Rectal smooth muscle tissue (tissue), 1 donor: ENCODE measurements at regions not wholly inside any gene's neighbourhood (a gene's known extent, or its start where the extent isn't known, plus 50 kb on each side); places are given as distances from the start of the nearest gene placed in this dataset.
"Not testable (repeated sequence)": the region's sequence is repeated elsewhere in the genome, so short reads cannot be mapped to it uniquely, and the experiment has no call there.

Source experiments
- H3K27ac ChIP-seq: one replicate; pipeline ENCODE4 v1.7.0; 2013; ENCODE audit warnings: low read depth, low read length, inconsistent platforms
- H3K27me3 ChIP-seq: one replicate; pipeline ENCODE4 v1.7.0; 2013; ENCODE audit warnings: low read length; ENCODE audit not compliant: control insufficient read depth, insufficient read depth
- H3K36me3 ChIP-seq: one replicate; pipeline ENCODE4 v1.7.0; 2013; ENCODE audit warnings: low read length; ENCODE audit not compliant: control insufficient read depth, insufficient read depth
- H3K4me1 ChIP-seq: one replicate; pipeline ENCODE4 v1.7.0; 2013; ENCODE audit warnings: low read length; ENCODE audit not compliant: control insufficient read depth, insufficient read depth
- H3K4me3 ChIP-seq: one replicate; pipeline ENCODE4 v1.7.0; 2013; ENCODE audit warnings: low read length
- H3K9ac ChIP-seq: one replicate; pipeline ENCODE4 v1.7.0; 2013; ENCODE audit warnings: low read length

DNA sequence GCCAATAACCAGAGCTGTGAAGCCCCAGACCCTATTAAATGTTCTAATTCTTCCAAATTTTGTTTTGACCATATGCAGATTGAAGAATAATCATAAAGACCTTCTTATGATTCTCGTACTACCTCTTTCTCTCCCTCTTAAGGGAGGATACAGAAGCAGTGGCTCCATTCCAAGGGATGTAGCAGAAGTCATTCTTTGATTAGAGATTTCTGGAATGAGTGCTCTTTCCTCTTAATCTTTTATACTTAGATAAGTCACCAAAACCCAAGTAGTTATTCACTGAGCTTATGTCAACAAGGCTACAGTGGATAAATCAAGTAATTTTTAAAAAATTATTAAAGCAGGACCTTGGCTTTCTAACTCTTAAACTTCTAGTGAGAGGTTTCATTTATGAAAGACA is 266.0 kb upstream of the STXBP5 start:
- Histone ChIP-seq H3K27ac (no peak overlapping the region), H3K27me3 (no peaks in the 10 kb centered on the region), H3K36me3 (no peaks in the 10 kb centered on the region), H3K9ac (no peak overlapping the region), H3K4me3 (no peak overlapping the region), H3K4me1 (no peaks in the 10 kb centered on the region)

DNA sequence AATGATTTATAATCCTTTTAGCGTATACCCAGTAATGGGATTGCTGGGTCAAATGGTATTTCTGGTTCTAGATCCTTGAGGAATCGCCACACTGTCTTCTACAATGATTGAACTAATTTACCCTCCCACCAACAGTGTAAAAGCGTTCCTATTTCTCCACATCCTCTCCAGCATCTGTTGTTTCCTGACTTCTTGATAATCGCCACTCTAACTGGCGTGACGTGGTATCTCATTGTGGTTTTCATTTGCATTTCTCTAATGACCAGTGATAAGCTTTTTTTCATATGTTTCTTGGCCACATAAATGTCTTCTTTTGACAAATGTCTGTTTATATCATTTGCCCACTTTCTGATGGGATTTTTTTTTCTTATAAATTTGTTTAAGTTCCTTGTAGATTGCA is 264.8 kb upstream of the STXBP5 start:
- not testable (repeated sequence) for H3K4me3 ChIP-seq, H3K36me3 ChIP-seq, H3K27me3 ChIP-seq, H3K4me1 ChIP-seq, H3K27ac ChIP-seq, H3K9ac ChIP-seq

DNA sequence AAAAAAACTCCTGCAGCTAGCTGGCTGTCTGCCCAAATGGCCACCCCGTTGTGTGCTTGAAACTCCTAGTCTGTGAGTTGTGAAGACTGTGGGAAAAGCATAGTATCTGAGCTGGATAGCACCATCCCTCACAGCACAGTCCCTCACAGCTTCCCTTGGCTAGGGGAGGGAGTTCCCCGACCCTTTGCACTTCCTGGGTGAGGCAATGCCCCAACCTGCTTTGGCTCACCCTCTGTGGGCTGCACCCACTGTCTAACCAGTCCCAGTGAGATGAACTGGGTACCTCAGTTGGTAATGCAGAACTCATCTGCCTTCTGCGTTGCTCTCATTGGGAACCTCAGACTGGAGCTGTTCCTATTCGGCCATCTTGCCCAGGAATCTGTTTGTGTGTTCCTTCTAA is 260.6 kb upstream of the STXBP5 start:
- no peak overlapping the region for H3K27ac ChIP-seq
- no peaks in the 10 kb centered on the region for H3K27me3 ChIP-seq
- H3K36me3 ChIP-seq, result no peaks in the 10 kb centered on the region
- no peak overlapping the region for H3K4me3 ChIP-seq
- no peaks in the 10 kb centered on the region for H3K4me1 ChIP-seq
- no peak overlapping the region for H3K9ac ChIP-seq

DNA sequence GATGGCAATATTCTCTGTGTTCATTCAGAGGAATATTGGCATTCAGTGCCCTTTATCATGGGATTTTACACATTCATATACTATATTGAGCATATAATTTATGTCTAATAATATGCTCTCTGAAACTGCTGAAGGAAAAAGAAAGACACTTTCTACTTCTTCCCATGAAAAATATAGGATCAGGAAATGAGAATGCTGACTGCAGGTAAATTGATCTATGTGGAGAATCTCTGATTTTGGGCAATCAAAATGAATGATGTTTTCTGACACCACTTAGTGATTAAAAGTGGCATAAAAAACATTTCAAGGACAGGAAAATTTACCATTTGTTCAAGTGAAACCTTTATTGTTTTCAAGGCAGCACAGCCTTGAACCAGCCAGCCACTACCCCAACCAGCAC is 260.1 kb upstream of the STXBP5 start:
- no peak overlapping the region for H3K4me3 ChIP-seq
- H3K27me3 ChIP-seq, result no peaks in the 10 kb centered on the region
- no peaks in the 10 kb centered on the region for H3K4me1 ChIP-seq
- H3K27ac ChIP-seq, result no peak overlapping the region
- no peaks in the 10 kb centered on the region for H3K36me3 ChIP-seq
- H3K9ac ChIP-seq, result no peak overlapping the region

DNA sequence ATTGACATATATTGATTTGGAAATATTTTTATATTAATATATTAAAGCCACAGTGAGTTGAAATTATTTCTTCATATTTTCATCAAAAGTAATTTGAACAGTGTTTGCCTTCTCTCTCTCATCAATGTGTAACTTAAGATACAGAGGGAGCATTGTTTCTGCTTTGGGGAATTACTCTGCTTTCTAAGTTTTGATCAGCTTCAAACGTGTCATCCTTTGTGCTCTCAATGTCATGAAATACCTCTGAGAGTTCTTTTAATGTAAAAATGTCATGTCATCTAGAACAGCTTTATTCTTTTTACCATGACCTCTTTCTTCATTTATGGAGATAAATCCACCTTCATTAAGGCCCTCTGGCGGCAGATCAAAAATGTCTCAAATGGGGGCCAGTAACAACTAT is 259.4 kb upstream of the STXBP5 start:
- H3K9ac ChIP-seq, result no peak overlapping the region

DNA sequence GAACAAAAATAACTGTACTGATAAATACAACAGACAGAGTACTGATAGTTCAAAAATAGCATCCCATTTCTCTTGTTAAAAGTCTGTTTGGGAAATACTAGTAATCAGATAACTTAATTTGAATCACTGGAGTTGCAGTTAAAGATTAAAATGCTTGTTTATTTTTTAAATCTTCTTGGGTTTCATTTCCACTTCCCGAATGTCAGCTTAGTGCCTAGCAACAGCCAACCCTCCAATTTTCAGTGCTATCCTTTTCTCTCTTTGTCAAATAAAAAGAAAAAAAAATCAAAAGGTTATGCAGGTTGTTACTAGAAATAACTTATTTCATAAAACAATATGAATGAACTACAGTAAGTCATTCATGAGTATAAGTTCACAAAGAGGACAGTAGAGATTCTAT is 257.7 kb upstream of the STXBP5 start:
- Histone ChIP-seq H3K4me1 (no peaks in the 10 kb centered on the region), H3K27ac (no peak overlapping the region), H3K4me3 (no peak overlapping the region), H3K9ac (no peak overlapping the region), H3K27me3 (no peaks in the 10 kb centered on the region), H3K36me3 (no peaks in the 10 kb centered on the region)

More for the DNA sequence above, 259.4 kb upstream of the STXBP5 start:
- H3K27ac ChIP-seq, result no peak overlapping the region
- no peak overlapping the region for H3K4me3 ChIP-seq
- H3K4me1 ChIP-seq, result no peaks in the 10 kb centered on the region
- no peaks in the 10 kb centered on the region for H3K36me3 ChIP-seq
- H3K27me3 ChIP-seq, result no peaks in the 10 kb centered on the region

DNA sequence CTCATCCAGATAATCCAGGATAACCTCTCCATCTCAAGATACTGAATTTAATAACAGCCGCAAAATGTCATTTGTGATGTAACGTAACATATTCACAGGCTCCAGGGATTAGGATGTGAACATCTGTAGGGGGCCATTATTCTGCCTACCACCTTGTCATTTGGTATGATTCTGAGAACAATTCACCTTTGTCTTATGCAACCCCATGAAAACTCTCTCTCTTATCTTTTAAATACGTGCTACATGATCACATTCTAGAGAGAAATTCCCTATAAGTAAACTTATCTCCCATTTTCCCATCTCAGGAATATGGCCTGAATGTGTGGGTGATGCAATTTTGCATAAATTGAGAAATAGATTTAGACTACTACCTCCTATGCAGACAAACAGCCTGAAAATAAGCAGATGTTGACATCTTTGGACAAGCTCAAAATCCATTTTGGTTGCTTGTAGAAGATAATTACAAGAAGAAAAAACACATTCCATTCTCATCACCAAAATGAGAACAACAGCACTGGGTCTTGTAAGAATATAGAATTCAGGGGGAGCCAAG is 255.4 kb upstream of the STXBP5 start:
- Histone ChIP-seq H3K27me3 (no peaks in the 10 kb centered on the region), H3K9ac (no peak overlapping the region), H3K4me3 (no peak overlapping the region), H3K36me3 (no peaks in the 10 kb centered on the region), H3K27ac (no peak overlapping the region), H3K4me1 (no peaks in the 10 kb centered on the region)

DNA sequence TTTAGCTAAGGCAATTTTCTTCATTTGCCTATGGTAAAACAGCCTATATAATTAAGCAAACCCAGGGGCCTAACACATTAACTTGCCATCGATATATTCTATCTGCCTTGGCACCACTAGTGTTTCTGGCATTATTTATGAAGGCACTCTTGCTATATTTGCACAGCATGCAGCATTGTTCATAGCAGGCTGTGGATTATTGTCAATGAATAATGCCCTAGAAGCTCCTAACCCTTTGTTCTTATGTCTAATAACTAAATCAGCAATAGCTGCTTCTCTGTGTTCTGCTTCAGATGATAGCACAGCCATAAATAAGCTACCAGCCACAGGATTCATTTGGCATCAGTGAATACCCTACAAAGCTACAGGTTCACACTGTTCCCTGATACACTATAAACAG is 254.8 kb upstream of the STXBP5 start:
- Histone ChIP-seq H3K36me3 (no peaks in the 10 kb centered on the region), H3K27ac (no peak overlapping the region), H3K27me3 (no peaks in the 10 kb centered on the region), H3K9ac (no peak overlapping the region), H3K4me1 (no peaks in the 10 kb centered on the region), H3K4me3 (no peak overlapping the region)

DNA sequence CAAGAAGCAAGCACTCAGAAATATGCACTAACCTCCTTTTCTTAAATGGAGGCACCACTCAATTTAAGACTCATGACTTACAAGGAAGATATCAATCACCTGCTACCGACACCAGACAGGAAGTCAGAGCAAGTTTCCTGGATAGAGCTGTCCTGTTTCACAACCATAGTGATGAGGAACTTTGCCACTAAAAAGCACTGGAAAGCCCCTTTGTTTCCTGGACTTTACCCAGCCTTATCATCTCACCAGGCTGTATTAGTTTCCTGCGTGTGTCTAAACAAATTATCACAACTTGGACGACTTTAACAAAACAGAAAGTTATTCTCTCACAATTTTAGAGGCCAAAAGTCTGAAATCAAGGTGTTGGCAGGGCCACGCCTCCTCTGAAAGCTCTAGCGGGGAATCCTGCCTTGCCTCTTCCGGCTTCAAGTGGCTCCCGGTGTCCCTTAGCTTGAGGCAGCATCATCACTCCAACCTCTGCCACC is 253.8 kb upstream of the STXBP5 start:
- Histone ChIP-seq H3K36me3 (no peaks in the 10 kb centered on the region), H3K4me1 (no peaks in the 10 kb centered on the region), H3K27me3 (no peaks in the 10 kb centered on the region), H3K4me3 (no peak overlapping the region), H3K9ac (no peak overlapping the region), H3K27ac (no peak overlapping the region)

DNA sequence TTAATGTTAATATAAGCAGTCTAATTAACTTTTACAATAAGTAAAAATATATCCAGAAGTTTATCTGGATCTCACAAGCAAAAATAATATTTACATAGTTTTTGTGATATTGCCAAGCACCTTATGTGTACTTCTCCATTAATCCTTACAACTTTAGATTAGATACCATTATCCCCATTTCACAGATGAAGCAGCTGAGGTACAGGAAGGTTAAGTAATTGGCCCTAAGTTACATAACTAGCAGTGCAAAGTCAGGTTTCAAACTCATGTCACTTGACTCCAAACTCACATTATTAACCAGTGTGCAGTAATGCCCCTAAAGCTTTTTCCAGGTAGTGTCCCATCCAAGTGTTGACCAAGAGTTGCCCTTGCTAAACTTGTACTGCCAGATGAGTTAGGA is 248.6 kb upstream of the STXBP5 start:
- Histone ChIP-seq H3K27me3 (no peaks in the 10 kb centered on the region), H3K4me1 (no peaks in the 10 kb centered on the region)

DNA sequence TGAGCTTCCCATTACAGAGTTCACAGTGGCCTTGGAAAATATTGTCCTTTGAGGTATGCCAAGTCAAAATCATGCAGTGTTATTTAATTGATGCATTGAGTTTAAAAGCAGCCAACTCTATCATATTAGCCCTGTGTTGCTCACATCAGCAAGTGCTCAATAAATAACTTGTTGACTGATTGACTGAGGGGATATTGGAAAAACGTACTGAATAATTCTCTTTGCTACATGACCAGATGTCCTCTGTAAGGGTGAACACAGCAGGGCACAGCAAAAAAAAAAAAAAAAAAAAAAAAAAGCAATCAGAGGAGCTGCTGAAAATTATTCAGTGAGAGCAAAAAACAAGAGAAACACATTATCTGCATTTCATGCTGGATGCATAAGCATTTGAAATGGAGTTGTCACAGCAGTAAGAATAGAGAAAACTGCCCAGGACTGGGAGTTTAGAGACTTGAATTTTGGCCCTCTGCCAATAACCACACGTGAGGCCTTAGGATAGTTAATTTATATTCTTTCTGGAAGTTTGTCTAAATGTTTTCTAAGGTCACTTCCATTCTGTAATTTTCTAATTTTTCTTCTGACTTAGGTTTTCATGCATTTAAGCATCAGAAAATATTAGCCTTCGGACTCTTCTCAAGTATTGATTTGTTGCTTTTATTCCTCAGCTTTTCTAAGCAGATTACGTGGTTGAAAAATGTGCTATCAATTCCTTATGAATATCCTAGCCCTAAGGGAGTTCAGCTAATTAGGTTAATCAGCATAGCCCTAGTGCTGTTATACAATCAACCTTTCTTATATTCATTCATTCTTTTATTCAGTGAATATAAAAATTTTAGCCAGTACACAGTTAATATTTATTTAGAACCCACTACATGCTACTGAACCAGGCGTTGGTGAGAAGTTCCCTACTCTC is 246.8 kb upstream of the STXBP5 start:
- H3K27me3 ChIP-seq, result no peaks in the 10 kb centered on the region
- H3K4me1 ChIP-seq, result no peaks in the 10 kb centered on the region
- H3K27ac ChIP-seq, result no peak overlapping the region
- H3K36me3 ChIP-seq, result no peaks in the 10 kb centered on the region
- no peak overlapping the region for H3K9ac ChIP-seq
- H3K4me3 ChIP-seq, result no peak overlapping the region

More for the DNA sequence above, 248.6 kb upstream of the STXBP5 start:
- Histone ChIP-seq H3K9ac (no peak overlapping the region), H3K27ac (no peak overlapping the region), H3K36me3 (no peaks in the 10 kb centered on the region), H3K4me3 (no peak overlapping the region)

DNA sequence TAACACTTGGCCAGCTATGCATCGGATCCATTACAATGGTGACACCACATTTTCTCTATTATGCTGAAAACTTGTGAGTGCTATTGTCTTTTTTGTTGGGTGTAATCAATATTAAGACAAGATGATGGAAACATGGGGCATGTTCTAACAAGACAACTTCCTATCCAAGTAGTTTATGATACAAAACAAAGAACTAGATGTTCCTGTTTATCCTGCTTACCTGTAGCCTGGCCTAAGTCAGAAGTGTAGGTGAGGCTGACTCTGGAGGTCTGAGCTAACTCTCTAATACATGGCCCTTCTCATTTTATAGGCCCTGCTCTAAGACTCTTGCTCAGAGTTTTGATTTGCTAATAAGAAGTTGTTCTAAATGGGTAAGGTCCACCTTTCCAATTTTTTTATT is 242.4 kb upstream of the STXBP5 start:
- Histone ChIP-seq H3K27ac (no peak overlapping the region), H3K9ac (no peak overlapping the region), H3K4me3 (no peak overlapping the region), H3K36me3 (no peaks in the 10 kb centered on the region), H3K4me1 (no peaks in the 10 kb centered on the region), H3K27me3 (no peaks in the 10 kb centered on the region)

DNA sequence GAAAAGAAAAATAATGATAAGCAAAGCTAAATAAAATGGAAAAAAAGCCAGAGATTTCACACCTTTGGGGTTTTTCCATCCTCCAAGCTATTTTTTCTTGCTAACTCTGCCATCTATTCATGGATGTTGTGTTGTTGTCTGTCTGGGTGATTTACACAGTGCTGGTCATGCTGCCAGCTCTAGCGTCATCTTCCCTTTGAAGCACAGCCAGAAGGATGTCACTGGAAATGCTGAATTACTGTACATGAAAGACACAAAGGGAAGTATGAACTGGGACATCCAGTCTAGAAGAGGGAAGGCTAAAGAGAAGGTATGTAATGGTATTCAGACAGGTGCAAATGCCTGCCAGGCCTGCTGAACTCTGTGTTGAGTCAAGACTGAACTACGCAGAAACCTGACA is 241.9 kb upstream of the STXBP5 start:
- Histone ChIP-seq H3K36me3 (no peaks in the 10 kb centered on the region), H3K27me3 (no peaks in the 10 kb centered on the region), H3K9ac (no peak overlapping the region), H3K4me3 (no peak overlapping the region), H3K27ac (no peak overlapping the region), H3K4me1 (no peaks in the 10 kb centered on the region)
